HepG2 (cell line): ENCODE measurements at regions not wholly inside any gene's neighbourhood (a gene's known extent, or its start where the extent isn't known, plus 50 kb on each side); places are given as distances from the start of the nearest gene placed in this dataset.

Experiments used
- CTCF ChIP-seq: sonication (generic); formaldehyde crosslinking; IDR thresholded peaks from 2 replicates; pipeline ENCODE4 v1.5.0; 2020; ENCODE audit warnings: mild to moderate bottlenecking, missing genetic modification reagents, moderate library complexity
- GATAD2A ChIP-seq: IDR thresholded peaks from 2 replicates; pipeline ENCODE4 v1.6.1; 2016
- JUNB ChIP-seq: sonication (generic); formaldehyde crosslinking; IDR thresholded peaks from 2 replicates; pipeline ENCODE4 v1.8.0; 2022; ENCODE audit warnings: missing genetic modification reagents, mild to moderate bottlenecking, borderline replicate concordance
- NFE2 ChIP-seq: sonication (generic); formaldehyde crosslinking; IDR thresholded peaks from 2 replicates; pipeline ENCODE4 v1.4.0; 2020; ENCODE audit warnings: missing genetic modification reagents
- SMC3 ChIP-seq: IDR thresholded peaks from 2 replicates; pipeline ENCODE4 v1.6.1; 2011; ENCODE audit warnings: low read length, improper control_type of control experiment
- TAF15 ChIP-seq: fragments of 200-400 bp; formaldehyde crosslinking; IDR thresholded peaks from one replicate; pipeline ENCODE4 v1.6.1; 2018; ENCODE audit warnings: mild to moderate bottlenecking, low read depth, low read length; ENCODE audit not compliant: poor library complexity, severe bottlenecking
- ZBTB7B ChIP-seq: sonication (generic); formaldehyde crosslinking; IDR thresholded peaks from 2 replicates; pipeline ENCODE4 v1.4.0; 2020; ENCODE audit warnings: missing genetic modification reagents
- ZNF318 ChIP-seq: sonication (generic); formaldehyde crosslinking; IDR thresholded peaks from 2 replicates; pipeline ENCODE4 v1.4.0; 2020; ENCODE audit warnings: mild to moderate bottlenecking, missing genetic modification reagents
- ZNF432 ChIP-seq: sonication (generic); formaldehyde crosslinking; IDR thresholded peaks from 2 replicates; pipeline ENCODE4 v1.5.0; 2020; ENCODE audit warnings: missing genetic modification reagents, mild to moderate bottlenecking, borderline replicate concordance
- ZNF619 ChIP-seq: sonication (generic); formaldehyde crosslinking; IDR thresholded peaks from 2 replicates; pipeline ENCODE4 v1.4.0; 2020; ENCODE audit warnings: mild to moderate bottlenecking, missing genetic modification reagents

- TF ChIP-seq ZNF318 (CRISPR knock-in tag) (no peak), ZNF619 (CRISPR knock-in tag) (no peak), JUNB (CRISPR knock-in tag) (no peak), SMC3 (peak; percentile 54), TAF15 (no peak), ZBTB7B (no peak), CTCF (peak; percentile 63), GATAD2A (CRISPR knock-in tag) (0 out of 2 replicates have a peak, but pooled peaks have one; percentile 16), NFE2 (CRISPR knock-in tag) (no peak), ZNF432 (no peak)
- TF ChIP-seq, all 625 proteins: peak for 6
Measured at GRCh38 chr10:28179006-28179742, 123.7 kb downstream of the MPP7 start (continued).
